Activated CD4-positive, alpha-beta T cell treated with anti-CD3 and anti-CD28 coated beads, Interleukin-10, Interleukin-2, amounts not matched to agents 100 ng/mL and 50 ng/mL, durations not matched to agents 16 hours and 8 hours (primary cell): ENCODE measurements at regions not wholly inside any gene's neighbourhood (a gene's known extent, or its start where the extent isn't known, plus 50 kb on each side); places are given as distances from the start of the nearest gene placed in this dataset.

ENCODE experiments used
- DNase-seq: peaks from one replicate; pipeline ENCODE4 v3.0.0-alpha.2; 2020

DNA sequence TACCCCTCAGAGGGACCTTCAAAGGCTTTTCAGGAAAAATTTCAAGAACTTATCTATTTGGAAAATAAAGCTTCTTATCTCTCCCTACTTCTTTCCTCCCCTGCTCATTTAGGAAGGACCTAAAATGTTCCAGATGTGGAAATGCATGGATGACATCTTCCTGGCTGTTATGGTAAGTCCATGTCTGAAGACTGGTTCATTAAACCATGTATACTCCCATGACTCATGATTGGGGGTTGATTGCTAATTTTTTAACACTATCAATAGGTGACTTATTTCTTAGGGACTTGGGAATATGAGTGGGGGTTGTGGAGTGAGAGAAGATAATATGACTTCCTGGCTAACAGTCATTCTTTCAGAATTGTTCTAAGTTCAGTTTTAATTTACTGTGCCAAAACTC is 104.0 kb upstream of the PARD3B start:
- no peak for DNase-seq

DNA sequence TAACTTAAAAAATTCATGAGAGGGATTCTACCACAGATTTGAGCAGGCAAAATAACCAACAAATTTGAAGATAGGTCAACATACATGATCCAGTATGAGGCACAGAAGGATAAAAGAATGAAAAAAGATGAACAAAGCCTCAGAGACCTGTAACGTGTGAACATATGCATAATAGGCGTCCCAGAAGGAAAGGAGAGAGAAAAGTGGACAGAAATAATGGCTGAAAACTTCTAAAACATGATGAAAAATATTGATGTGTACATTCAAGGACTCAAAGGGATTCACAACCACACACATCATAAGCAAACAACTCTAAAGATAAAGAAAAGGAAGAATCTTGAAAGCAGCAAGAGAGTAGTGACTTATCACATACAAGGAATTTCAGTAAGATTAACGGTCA is 100.1 kb upstream of the PARD3B start:
- DNase-seq = no peak

DNA sequence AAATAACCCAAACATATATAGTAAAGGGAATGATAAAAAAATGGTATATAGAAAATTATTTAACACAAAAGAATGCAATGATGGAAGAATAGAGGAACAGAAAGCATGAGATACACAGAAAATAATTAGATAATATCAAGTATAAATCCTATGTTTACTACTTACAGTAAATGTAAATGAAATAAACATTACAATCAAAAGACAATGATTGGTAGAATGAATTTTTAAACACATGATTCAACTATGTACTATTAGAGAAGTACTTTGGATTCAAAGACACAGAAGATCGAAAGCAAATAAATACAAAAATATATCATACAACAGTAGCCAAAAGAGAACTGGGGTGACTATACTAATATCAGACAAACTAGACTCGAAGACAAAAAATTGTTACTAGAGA is 97.6 kb upstream of the PARD3B start:
- DNase-seq = no peak

DNA sequence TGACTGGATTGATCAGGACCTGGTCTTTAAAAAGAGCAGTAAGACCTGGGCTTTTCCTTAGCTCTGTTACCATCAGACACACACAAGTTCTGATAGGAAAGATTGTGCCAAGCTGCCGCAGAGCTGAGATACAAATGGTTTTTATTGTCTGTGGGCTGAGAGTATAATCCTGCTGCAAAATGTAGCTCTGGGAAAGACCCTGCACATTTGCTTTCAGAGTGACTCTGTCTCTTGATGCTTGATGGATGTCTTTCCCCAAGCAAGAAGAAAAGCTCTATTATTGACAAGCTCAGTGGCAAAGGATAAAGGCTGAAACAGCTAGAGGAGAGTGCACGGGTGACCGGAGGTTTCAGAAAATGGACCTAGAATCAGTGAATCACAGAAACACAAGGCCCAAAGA is 95.3 kb upstream of the PARD3B start:
- no peak for DNase-seq

DNA sequence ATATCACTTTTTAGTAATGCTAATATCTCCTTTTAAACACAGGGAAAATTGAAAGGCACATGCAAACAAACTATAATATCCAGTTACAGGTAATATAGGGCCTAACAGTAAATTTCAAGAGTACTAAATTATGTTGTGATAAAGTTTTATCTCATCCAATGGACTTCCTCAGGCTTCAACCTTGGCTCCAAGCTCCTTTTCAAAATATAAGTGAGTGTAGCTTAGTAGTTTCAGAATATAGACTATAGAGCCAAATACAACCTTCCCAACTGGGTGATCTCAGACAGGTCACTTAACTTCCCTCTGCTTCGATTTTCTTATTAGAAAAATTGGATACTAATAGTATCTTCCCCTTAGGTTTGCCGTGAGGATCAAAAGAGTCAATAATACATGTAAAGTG is 93.5 kb upstream of the PARD3B start:
- no peak for DNase-seq

DNA sequence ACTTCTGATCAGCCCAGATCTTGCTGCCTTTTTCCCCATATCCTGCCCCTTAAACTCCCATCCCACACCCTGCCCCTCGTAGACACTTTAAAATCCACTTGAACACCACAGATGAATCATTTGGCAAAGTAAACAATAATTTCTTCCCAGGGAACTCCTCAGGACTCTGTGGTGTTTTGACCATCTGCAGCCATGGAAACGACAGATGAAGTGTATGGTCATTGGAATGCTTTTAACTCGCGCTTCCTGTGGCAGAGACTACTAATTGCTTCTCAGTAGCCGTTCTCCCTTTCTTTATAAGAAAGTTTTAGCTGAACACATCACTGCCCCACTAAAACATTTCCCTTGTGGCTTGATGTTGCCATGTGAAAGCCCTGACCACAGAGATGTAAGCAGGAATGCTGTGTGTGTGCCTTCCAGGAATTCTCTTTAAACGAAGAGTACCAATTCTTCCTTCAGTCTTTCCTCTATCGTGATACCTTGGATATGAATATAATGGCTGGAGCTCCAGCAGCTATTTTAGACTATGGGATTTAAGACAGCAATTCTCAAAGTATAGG is 92.7 kb upstream of the PARD3B start:
- no peak for DNase-seq

DNA sequence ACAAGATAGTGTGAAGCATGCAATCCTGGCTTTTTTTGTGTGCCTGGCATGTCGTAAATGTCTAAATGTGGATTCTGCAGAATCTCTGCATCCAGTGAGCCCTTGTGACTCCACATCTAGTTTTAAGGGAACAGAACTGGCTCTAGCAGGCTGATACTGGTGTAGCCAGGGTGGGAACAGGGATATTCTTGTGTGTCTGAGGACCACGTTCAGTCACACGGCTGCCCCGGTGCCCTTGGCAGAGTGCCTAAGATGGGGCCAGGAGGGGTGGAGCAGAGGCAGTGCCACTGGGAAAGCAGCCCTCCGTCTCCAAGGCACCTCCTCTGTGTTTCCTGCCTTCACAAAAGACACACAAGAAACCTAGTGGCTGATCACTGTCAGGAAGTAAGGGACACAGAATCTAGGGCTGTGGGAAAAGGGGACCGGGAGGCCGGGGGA is 91.5 kb upstream of the PARD3B start:
- DNase-seq = no peak

DNA sequence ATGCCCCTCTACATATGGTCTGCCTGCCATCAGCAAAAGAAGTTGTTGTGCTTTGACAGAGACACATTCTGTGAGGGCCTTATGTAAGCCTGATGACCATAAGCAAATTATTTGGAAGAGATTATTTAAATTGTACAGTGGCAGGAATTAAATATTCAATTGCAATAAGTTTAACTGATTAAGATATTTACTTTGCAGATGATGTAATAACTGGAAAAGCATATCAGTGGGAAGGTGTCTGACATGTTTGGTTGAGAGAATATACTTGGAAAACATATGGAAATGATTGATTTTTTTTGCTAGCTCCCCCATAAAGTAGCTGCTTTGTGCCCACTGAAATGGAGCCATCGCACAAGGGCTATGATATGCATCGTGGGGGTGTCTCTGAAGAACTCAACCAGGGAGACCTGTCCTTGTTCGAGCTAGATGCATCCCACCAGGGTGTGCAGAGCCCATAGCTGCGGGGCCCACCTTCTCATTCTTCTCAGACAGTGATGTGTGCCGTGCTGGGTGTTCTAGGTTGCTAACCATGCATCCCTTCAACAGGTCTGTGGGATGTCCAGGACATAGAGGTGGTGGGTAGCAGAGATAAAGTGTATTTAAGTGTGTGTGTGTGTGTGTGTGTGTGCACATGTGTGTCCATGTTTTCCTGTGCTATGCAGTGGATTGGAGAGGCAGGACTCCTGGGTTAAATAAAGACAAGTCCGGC is 90.4 kb upstream of the PARD3B start:
- no peak for DNase-seq

DNA sequence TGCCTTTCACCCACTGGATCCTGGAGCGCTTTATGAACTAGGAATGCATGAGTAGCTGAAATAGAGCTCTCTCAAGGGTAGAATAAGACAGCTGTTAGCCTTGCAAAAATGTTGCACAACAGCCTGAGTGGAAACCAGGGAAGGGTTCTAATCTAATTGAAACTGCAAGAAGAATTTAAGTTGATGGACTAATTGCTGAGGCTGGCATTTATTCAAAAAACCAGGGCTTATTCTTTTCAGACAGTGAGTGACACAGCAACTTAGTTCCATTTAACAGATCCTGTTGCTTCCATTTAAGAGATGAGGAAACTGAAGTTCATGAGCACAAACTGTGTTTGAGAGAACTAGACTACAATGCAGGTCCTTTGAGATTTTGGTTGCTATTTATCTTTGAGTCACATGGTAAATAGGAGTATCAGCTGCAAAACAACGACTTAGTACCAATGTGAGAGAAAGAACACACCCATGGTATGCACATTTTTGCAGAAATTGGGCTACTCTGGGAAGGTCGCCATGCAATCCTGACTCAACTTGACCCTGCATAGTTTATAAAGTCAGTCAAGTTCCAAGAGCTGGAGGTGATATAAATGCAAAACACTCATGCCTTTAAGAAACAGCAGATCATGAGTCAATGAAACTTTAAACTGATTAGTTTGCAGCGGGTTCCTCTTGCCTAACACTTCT is 76.4 kb upstream of the PARD3B start:
- DNase-seq = no peak

DNA sequence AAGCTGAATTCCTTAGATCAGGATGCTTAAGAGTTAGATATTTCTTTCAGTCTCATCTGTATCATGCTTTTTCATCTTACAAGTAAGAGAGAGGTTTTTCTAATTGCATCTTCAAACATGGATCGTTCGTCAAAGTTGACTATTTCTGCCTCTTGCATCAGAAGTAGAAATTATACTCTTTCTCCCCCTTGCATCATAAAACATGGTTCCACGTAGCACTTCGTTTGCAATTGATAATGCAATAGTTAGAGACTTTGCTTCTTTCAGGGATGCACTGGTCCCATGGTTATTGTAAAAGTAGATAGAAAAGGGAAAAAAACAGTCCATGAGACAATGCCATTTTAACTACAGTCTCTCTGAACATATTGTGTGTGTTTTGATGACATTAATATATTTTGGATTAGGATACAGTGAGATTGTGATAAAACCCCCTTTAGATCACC is 75.1 kb upstream of the PARD3B start:
- DNase-seq = no peak

DNA sequence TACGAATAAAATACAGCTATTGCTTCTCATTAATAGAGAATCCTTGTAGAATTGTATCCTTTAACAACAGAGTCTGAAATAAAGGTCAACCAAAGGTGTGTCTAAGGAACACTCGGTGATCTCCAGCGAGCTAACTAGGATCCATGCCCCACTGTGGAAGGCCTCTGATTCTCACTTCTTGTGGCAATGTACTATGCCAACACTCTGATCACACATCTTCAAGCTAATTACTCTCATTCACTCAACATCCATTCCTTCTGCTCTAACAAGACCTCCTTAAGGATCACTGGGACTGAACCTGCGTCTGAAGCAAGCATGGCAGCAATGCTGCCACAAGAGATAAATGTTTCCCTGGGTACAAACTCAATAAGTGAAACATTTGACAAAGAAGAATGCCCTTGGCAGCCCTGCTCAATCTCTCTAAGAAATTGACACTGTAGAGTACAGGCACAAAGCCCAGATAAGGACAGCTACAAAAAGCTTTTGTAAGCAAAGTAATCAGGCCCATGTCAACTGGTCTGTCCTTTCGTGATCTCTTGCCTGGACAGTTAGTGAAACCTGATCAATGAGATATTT is 74.6 kb upstream of the PARD3B start:
- no peak for DNase-seq

DNA sequence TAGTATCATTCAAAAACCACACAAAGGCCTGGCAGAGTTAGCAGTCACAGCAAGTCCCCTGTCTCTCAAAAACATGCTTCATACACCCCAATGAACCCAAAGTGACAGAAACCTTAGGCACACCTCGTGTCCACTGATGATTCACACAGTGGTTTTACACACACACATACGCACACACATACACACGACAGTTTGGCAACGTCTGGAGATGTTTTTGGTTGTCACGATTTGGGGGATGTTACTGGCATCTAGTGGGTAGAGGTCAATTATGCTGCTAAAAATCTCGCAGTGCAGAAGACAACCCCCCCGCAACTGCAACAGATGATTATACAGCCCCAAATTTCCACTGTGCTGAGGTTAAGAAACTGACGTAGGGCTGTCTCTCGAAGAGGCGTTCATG is 72.9 kb upstream of the PARD3B start:
- peak; percentile 9 for DNase-seq

DNA sequence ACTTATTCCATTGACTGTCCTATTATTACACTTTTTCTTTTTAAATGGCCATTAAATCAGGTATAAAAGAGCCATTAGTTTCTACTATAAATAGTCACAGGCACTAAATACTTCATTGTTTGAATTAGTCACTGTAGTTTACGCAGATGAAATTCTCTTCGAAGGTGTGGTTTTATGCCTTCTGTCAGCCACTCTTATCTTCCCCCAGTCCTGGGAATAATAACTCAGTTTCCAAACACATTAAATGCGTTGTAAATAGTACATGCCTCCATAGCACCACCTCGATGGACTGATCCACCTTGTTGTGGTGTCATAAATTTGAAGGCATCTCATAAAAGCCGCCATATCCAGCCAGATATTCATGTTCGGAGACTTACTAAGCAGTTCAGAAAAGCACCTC is 72.1 kb upstream of the PARD3B start:
- DNase-seq = no peak

DNA sequence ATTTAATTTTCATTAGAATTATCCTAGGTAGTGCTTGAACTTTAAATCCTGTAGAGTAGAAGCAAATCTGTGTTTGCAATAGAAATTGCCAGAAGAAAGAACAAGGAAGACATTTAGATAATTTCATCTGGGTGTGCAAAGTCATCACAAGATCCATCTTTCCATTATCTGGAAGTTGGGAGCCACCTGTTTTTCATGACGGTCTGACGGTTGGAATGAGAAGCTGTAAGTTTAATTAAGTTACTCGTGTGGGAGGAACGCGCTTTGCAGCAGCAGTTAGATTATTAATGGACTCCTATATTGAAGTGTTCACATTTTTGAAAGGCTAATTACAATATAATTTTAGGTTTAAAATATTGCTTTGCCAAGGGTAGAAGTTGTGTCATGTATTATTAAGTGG is 69.9 kb upstream of the PARD3B start:
- DNase-seq = no peak

DNA sequence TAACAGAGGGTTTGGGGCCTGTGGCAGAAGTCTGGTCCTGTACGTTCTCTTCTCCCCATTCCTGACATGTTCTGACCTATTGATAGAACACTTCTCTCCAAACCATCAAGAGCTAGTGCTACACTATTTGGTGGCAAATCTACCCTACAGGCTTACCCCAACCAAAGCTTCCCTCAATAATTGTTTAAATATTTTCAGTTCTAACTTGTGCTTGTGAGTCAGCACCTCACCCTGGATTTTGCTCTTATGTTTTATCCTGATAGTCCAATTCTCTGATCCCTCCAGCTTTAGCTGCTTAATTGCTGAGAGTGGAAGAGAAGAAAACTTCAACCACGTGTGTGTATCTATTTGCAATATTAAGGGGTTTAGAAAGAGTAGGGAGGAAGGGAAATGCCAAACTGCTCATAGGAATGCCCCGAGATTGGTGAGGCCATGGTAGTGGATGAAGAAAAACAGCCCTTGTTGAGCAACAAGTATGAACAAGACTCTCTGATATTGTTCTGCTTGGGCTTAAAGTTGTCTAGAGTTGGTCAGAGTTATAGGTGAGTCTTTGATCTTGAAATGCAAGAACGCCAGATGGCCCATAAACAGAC is 67.8 kb upstream of the PARD3B start:
- no peak for DNase-seq

DNA sequence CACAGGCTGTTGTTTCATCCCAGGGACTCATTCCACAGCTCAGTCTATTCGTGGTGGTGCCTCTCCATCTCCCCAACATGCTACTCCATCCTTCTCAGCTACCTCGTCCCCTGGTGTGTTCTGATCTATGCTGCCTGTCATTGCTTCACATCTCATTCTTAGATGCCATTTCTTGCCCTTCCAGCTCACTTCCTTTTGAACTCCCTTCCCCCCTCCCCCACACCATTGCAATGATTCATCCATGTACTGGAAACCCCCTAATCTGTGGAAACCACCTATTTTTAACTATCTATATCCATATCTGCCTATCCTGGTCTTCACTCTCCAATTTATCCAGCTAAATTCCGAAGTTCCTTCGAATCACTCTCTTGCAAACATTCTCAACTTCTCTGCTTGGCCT is 65.7 kb upstream of the PARD3B start:
- DNase-seq = peak; percentile 22

DNA sequence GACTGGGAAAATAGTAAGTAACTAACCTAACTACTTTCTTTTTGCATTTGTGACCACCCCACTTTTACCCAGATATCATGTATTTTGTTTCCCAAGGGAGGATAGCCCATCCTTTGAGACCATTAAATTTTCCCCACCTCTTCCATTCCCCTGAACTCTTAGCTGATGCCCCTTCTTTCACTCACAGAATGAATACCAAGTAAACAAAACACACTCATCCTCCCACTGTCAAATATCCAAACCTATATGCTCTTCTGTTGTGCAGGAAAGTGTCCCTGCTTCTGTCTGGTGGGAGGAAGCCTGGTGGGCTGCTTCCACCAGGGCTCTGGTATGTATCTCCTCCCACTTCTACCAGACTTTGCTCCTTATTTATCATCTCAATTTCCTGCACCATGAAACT is 64.6 kb upstream of the PARD3B start:
- no peak for DNase-seq

DNA sequence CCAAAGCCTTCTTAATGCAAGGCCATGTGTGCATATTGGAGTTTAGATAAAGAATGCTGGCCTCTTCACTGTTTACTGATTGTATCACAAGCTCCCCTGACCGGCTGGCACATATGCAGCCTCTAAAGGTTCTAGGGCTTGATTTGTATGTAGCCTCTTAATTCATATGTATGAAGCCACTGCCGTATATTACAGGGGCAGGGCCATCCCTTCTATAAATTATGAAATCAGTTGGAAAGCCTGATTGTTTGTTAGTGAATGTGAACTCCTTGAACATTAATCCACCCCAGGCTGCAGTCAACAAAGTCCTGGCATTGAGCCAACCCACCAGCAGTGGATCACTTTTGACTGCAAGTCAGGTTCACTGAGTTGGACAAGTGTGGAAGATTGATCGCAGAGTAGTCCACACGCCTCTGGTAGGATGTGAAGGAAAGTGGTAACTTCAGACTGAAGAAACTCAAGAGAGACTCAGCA is 61.6 kb upstream of the PARD3B start:
- no peak for DNase-seq

DNA sequence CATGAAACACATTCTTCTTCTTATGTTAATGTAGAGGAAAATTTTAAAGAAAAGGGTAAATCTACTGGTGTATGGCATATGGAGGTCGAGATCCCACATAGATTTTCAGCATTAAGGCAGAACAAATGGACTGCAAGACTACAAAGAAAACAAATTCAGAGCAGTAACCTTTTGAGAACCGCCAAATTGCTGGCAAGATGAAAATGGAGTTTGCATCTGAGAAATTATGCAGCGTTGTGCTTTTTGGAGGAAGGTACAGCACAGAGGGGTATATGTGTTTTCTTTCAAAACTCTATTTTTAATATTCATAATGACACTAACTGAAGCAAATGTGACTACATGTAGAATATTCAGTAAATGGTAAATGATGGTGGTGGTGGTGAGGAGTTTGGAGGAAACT is 59.0 kb upstream of the PARD3B start:
- DNase-seq = no peak

DNA sequence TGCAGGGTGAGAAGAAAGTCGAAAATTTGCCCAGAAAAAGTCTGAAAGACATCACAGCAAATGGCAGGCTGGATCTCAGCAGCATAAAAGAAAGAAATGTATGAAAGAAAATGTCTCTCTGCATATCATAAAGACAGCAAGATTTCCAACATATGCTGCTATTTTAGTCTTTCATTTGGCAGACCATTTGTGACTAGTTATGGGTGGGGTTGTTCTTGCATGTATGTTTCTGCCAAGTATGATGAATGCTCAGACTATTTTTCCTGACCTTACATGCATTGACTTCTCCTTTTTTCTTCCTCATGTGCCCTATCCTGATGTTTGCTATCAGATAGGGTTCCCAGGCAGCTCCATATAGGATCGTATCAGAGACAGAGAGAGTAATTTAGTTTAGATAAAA is 58.5 kb upstream of the PARD3B start:
- no peak for DNase-seq

DNA sequence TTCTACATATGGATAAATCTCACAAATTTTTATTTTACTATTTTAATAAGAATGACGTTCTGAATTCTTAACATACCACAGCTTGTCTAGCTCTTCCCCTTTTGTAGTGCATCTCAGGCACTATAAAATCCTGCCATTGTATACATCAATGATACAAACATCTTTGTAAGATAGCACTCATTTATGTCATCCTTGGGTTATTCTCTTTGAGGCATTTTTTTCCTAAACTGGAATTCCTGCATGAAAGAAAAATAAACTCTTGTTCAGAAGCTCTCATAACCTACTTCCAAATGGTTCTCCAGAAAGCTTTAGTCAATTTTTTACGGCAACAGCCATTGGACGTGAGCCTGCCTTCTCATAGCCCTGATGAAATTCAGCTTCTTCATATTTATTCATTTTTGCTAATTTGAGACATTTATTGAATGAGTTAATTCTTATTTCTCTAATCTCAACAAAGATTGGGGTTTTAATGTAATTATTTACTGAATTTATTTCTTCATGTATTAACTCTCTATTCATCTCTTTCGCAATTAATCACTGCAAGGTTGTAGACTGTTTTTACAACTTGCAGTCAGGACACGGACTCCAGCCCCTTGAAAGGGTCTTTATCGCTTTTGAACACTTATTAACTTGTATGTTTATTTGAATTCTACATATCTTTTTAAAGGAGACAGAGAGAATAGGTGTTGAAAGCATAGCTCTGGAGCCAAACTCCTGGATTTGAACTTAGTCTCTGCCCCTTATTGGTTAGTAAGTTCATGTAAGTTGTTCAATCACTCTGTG is 57.6 kb upstream of the PARD3B start:
- DNase-seq = no peak

DNA sequence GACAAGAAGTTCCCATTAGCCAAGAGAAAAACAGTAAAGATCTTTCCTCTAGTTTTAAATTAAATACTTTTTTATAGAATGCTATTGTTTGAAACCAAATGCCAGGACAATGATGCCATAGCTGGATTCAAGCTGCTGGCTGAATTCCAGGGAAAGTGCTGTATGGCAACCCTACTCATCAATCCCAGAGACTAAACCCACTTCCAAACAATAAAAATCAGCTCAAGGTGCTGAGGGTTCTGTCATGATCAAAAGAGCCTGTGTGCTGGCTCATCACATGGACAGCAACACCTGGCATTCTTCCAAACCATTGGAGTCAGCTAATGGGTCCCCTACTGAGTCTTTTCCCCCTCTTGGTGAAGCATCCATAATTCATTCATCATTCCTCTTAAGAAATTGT is 53.7 kb upstream of the PARD3B start:
- DNase-seq = no peak

DNA sequence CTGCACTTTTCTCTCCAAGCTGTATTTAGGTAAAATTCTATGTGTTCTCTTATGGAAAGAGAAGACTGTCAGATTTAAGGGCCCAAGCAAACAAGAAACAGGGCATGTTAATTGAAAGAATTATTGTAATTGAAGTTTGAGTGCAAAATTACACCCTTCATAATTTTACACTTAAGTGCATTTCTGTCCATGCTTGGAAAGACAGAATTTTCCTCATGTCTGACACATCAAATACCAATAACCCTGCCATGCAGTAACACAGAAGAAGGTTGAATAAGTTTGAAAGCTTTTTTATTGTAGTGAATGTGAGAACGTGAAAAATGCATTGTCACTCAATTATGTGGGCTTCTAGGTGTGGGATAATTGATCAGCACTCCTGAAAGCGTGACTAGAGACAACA is 52.9 kb upstream of the PARD3B start:
- DNase-seq = no peak
